DND-41 (cell line): ENCODE measurements at regions not wholly inside any gene's neighbourhood (a gene's known extent, or its start where the extent isn't known, plus 50 kb on each side); places are given as distances from the start of the nearest gene placed in this dataset.

Experiments
- EZH2 ChIP-seq: IDR thresholded peaks from 3 replicates; pipeline ENCODE4 v1.6.1; 2012; ENCODE audit warnings: borderline replicate concordance, low read depth, mild to moderate bottlenecking, moderate library complexity, low read length, inconsistent platforms; ENCODE audit not compliant: severe bottlenecking
- TF ChIP-seq, protein P1 (sequence below): IDR thresholded peaks from 2 replicates; pipeline ENCODE4 v1.5.1; 2012; ENCODE audit warnings: borderline replicate concordance, low read length, moderate library complexity, mild to moderate bottlenecking; ENCODE audit not compliant: poor library complexity, severe bottlenecking; ENCODE audit errors: extremely low read depth

DNA sequence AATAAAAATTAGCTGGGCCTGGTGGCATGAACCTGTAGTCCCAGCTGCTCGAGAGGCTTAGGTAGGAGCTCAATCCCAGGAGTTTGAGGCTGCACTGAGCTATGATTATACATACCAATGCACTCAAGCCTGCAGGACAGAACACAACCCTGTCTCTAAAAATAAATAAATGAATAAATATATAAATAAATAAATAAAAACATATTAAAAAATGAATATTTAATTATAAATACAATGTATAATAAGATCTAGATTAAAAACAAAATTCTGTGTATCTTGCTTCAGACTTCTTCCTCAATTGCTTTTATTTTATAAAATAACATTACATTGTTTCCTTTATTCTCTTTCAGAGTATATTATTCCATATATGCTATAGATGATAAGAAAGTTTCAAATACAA is 1964.1 kb downstream of the PCDH9 start:
- TF ChIP-seq, protein P1, sequence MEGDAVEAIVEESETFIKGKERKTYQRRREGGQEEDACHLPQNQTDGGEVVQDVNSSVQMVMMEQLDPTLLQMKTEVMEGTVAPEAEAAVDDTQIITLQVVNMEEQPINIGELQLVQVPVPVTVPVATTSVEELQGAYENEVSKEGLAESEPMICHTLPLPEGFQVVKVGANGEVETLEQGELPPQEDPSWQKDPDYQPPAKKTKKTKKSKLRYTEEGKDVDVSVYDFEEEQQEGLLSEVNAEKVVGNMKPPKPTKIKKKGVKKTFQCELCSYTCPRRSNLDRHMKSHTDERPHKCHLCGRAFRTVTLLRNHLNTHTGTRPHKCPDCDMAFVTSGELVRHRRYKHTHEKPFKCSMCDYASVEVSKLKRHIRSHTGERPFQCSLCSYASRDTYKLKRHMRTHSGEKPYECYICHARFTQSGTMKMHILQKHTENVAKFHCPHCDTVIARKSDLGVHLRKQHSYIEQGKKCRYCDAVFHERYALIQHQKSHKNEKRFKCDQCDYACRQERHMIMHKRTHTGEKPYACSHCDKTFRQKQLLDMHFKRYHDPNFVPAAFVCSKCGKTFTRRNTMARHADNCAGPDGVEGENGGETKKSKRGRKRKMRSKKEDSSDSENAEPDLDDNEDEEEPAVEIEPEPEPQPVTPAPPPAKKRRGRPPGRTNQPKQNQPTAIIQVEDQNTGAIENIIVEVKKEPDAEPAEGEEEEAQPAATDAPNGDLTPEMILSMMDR = no peak
- TF ChIP-seq EZH2 = no peak
